HCT116 (cell line): ENCODE measurements at regions not wholly inside any gene's neighbourhood (a gene's known extent, or its start where the extent isn't known, plus 50 kb on each side); places are given as distances from the start of the nearest gene placed in this dataset.

Experiments
- ATAC-seq: fragments of 200-7000 bp; cut with Tn5 transposase; 2 replicates; pipeline ENCODE4 v1.9.1; 2020; ENCODE audit warnings: mild to moderate bottlenecking, moderate library complexity
- BruUV-seq: library from RNA; stranded (reverse); fragments of 400-500 nt; replicated peaks from 2 replicates; lab custom pipeline; 2021; lab: Mats Ljungman, UMichigan
- CTCF ChIA-PET: fragments of 300-600 bp; sonication (Branson Sonifier 250); formaldehyde crosslinking; loops from one replicate; lab custom pipeline; 2021; ENCODE audit warnings: antibody characterized with exemption; lab: Charles Lee
- POLR2A ChIA-PET: fragments of 300-600, 350-600 bp; sonication (Branson Sonifier 250); formaldehyde crosslinking; loops from one replicate; lab custom pipeline; 2021; ENCODE audit warnings: antibody characterized with exemption; lab: Charles Lee
- RAD21 ChIA-PET, 2 experiments: fragments of 300-600 bp; sonication (Branson Sonifier 250); formaldehyde crosslinking; loops; one replicate each; lab custom pipeline; 2023; ENCODE audit warnings: low total read pairs in 2 of 2; ENCODE audit not compliant: uncharacterized antibody in 2 of 2, unreplicated experiment in 2 of 2, low non-redundant PET in 1 of 2; lab: Charles Lee
- DNase-seq: peaks from one replicate; pipeline ENCODE4 v3.0.0-alpha.2; 2010; ENCODE audit warnings: low read depth, low spot score
- H2AFZ ChIP-seq: fragments of 200-600 bp; shearing (Covaris generic), sonication (generic); 2 replicates; pipeline ENCODE4 v1.6.1; 2017; ENCODE audit warnings: low read depth, mixed run types, mixed read lengths, antibody characterized with exemption, low read length; ENCODE audit not compliant: poor library complexity, severe bottlenecking
- H3K27ac ChIP-seq: 2 replicates; pipeline ENCODE4 v1.5.1; 2012; ENCODE audit warnings: low read depth, low read length
- H3K27me3 ChIP-seq: fragments of 200-600 bp; sonication (generic); 2 replicates; pipeline ENCODE4 v1.6.1; 2016; ENCODE audit warnings: mixed run types, low read length, mixed read lengths; ENCODE audit not compliant: insufficient read depth
- H3K36me3 ChIP-seq, 2 experiments: fragments of 200-500 bp in 1 of 2; fragments of 200-600 bp in 1 of 2; sonication (Bioruptor generic) in 1 of 2; sonication (generic) in 1 of 2; 2 replicates each; pipeline versions ENCODE4 v1.5.1 to v1.6.1; 2014 to 2016; ENCODE audit warnings: low read length in 2 of 2, inconsistent platforms in 1 of 2, mixed read lengths in 1 of 2, mixed run types in 1 of 2; ENCODE audit not compliant: insufficient read depth in 2 of 2, control insufficient read depth in 1 of 2
- H3K4me1 ChIP-seq, 2 experiments: fragments of 200-600 bp in 1 of 2; sonication (generic) in 1 of 2; 2 replicates each; pipeline versions ENCODE4 v1.5.1 to v1.6.1; 2012 to 2017; ENCODE audit warnings: low read length in 2 of 2, inconsistent platforms in 1 of 2, mild to moderate bottlenecking in 1 of 2, mixed read lengths in 1 of 2, mixed run types in 1 of 2, moderate library complexity in 1 of 2; ENCODE audit not compliant: insufficient read depth in 2 of 2, control insufficient read depth in 1 of 2
- H3K4me2 ChIP-seq: fragments of 200-600 bp; sonication (generic); 2 replicates; pipeline ENCODE4 v1.6.1; 2017; ENCODE audit warnings: mixed run types, low read length, mixed read lengths
- H3K4me3 ChIP-seq, 2 experiments: fragments of 200-600 bp in 1 of 2; sonication (generic) in 1 of 2; replicated peaks in 1 of 2; 2 replicates each; pipeline ENCODE4 v1.5.1; 2011 to 2016; ENCODE audit warnings: low read length in 2 of 2, control low read depth in 1 of 2, low read depth in 1 of 2, mild to moderate bottlenecking in 1 of 2, mixed read lengths in 1 of 2, mixed run types in 1 of 2
- H3K79me2 ChIP-seq: fragments of 200-600 bp; sonication (generic); 2 replicates; pipeline ENCODE4 v1.6.1; 2017; ENCODE audit warnings: mild to moderate bottlenecking, mixed run types, low read length, moderate library complexity, mixed read lengths; ENCODE audit not compliant: insufficient read depth
- H3K9ac ChIP-seq: fragments of 200-600 bp; sonication (generic); 2 replicates; pipeline ENCODE4 v1.6.1; 2016; ENCODE audit warnings: low read length, mixed read lengths
- H3K9me2 ChIP-seq: fragments of 200-600 bp; sonication (generic), shearing (Covaris generic); 2 replicates; pipeline ENCODE4 v1.6.1; 2017; ENCODE audit warnings: mixed run types, mild to moderate bottlenecking, moderate library complexity; ENCODE audit not compliant: insufficient read depth
- H3K9me3 ChIP-seq, 2 experiments: fragments of 200-500 bp in 1 of 2; fragments of 200-600 bp in 1 of 2; sonication (Bioruptor generic) in 1 of 2; sonication (generic) in 1 of 2; 2 replicates each; pipeline ENCODE4 v1.6.1; 2014 to 2017; ENCODE audit warnings: low read length in 2 of 2, mixed read lengths in 2 of 2, inconsistent platforms in 1 of 2, low read depth in 1 of 2, mild to moderate bottlenecking in 1 of 2, mixed run types in 1 of 2, moderate library complexity in 1 of 2; ENCODE audit not compliant: control insufficient read depth in 1 of 2, insufficient read depth in 1 of 2
- H4K20me1 ChIP-seq: fragments of 200-600 bp; sonication (generic), shearing (Covaris generic); 2 replicates; pipeline ENCODE4 v1.6.1; 2017; ENCODE audit warnings: mixed run types, mild to moderate bottlenecking, moderate library complexity; ENCODE audit not compliant: insufficient read depth
- ATF3 ChIP-seq: IDR thresholded peaks from 2 replicates; pipeline ENCODE4 v1.6.1; 2012
- CEBPB ChIP-seq: IDR thresholded peaks from 2 replicates; pipeline ENCODE4 v1.6.1; 2012; ENCODE audit warnings: low read depth
- EGR1 ChIP-seq: IDR thresholded peaks from 2 replicates; pipeline ENCODE4 v1.6.1; 2012; ENCODE audit warnings: low read depth
- ELF1 ChIP-seq: IDR thresholded peaks from 2 replicates; pipeline ENCODE4 v1.6.1; 2012; ENCODE audit warnings: low read depth, borderline replicate concordance
- EZH2 ChIP-seq: fragments of 200-600 bp; sonication (generic); IDR thresholded peaks from 2 replicates; pipeline ENCODE4 v1.6.1; 2017; ENCODE audit warnings: antibody characterized with exemption, mixed run types
- FOSL1 ChIP-seq: IDR thresholded peaks from 2 replicates; pipeline ENCODE4 v1.6.1; 2012; ENCODE audit warnings: low read depth
- JUND ChIP-seq: IDR thresholded peaks from 2 replicates; pipeline ENCODE4 v1.6.1; 2012
- MAX ChIP-seq: IDR thresholded peaks from 2 replicates; pipeline ENCODE4 v1.6.1; 2012
- POLR2A ChIP-seq: IDR thresholded peaks from 2 replicates; pipeline ENCODE4 v1.7.0; 2011; ENCODE audit warnings: borderline replicate concordance; ENCODE audit not compliant: insufficient read depth, insufficient read length; ENCODE audit errors: extremely low read depth
- POLR2AphosphoS5 ChIP-seq: IDR thresholded peaks from 2 replicates; pipeline ENCODE4 v1.6.1; 2011; ENCODE audit warnings: mild to moderate bottlenecking, low read depth, low read length, moderate library complexity
- RAD21 ChIP-seq: IDR thresholded peaks from 2 replicates; pipeline ENCODE4 v1.6.1; 2012; ENCODE audit warnings: low read depth, mild to moderate bottlenecking
- SIN3A ChIP-seq: IDR thresholded peaks from 2 replicates; pipeline ENCODE4 v1.6.1; 2012; ENCODE audit warnings: low read depth
- SP1 ChIP-seq: IDR thresholded peaks from 2 replicates; pipeline ENCODE4 v1.6.1; 2012; ENCODE audit warnings: low read depth
- ZBTB33 ChIP-seq: IDR thresholded peaks from 2 replicates; pipeline ENCODE4 v1.6.1; 2011; ENCODE audit warnings: mild to moderate bottlenecking, low read length, moderate library complexity; ENCODE audit not compliant: insufficient replicate concordance; ENCODE audit errors: extremely low read depth
- ZFX ChIP-seq: fragments of 450-650 bp; IDR thresholded peaks from 2 replicates; pipeline ENCODE4 v1.6.1; 2017
- ZNF274 ChIP-seq: fragments of 200-500 bp; sonication (Bioruptor generic); IDR thresholded peaks from 2 replicates; pipeline ENCODE4 v1.6.1; 2014; ENCODE audit warnings: mild to moderate bottlenecking, low read depth, low read length, inconsistent platforms
- intact Hi-C: fragments of 100-400 bp; cut with micrococcal nuclease; formaldehyde crosslinking; loops from 2 replicates; pipeline ENCODE4 v1.10.0; 2022

- no peak for DNase-seq
- ChIA-PET CTCF (no interaction called here), RAD21 (no interaction called here), POLR2A (no interaction called here)
- TF ChIP-seq MAX, result no peak
- no peak for TF ChIP-seq ZBTB33
- no peak for TF ChIP-seq POLR2AphosphoS5
- TF ChIP-seq EZH2, result no peak
- TF ChIP-seq POLR2A, result no peak
- Histone ChIP-seq H3K4me2 (no peak overlapping the region), H3K27me3 (no peaks in the 10 kb centered on the region; the same call in 1 of the 2 replicates), H3K36me3 (no peaks in the 10 kb centered on the region), H3K9me3 (no peaks in the 10 kb centered on the region), H3K9me2 (no peaks in the 10 kb centered on the region), H2AFZ (no peak overlapping the region), H3K4me1 (no peaks in the 10 kb centered on the region), H3K27ac (no peak overlapping the region), H4K20me1 (no peaks in the 10 kb centered on the region), H3K79me2 (no peaks in the 10 kb centered on the region), H3K4me3 (no peak overlapping the region), H3K9ac (no peak overlapping the region)
- no peak for ATAC-seq
- BruUV-seq, result no TSS peak
- intact Hi-C loops, result no loop called here
Measured at GRCh38 chr5:171705830-171706468, 79.7 kb upstream of the SMIM23 start.

GRCh38 chr5:171706736-171707441 lies 78.7 kb upstream of the SMIM23 start:
- intact Hi-C loops, result no loop called here
- DNase-seq (no peak), ATAC-seq (no peak)
- ChIA-PET POLR2A (no interaction called here), RAD21 (no interaction called here), CTCF (no interaction called here)
- H3K9me3 ChIP-seq, result no peaks in the 10 kb centered on the region
- H3K9me2 ChIP-seq, result no peaks in the 10 kb centered on the region
- H3K4me3 ChIP-seq, result no peak overlapping the region
- no peaks in the 10 kb centered on the region for H3K79me2 ChIP-seq
- H2AFZ ChIP-seq, result no peak overlapping the region
- no peaks in the 10 kb centered on the region for H4K20me1 ChIP-seq
- no peaks in the 10 kb centered on the region for H3K36me3 ChIP-seq
- H3K4me2 ChIP-seq, result no peak overlapping the region
- no peak overlapping the region for H3K27ac ChIP-seq
- H3K9ac ChIP-seq, result no peak overlapping the region
- no TSS peak for BruUV-seq
- H3K27me3 ChIP-seq, result no peaks in the 10 kb centered on the region; the same call in 1 of the 2 replicates
- H3K4me1 ChIP-seq, result no peaks in the 10 kb centered on the region
- no peak for TF ChIP-seq FOSL1
- TF ChIP-seq EGR1, result no peak
- TF ChIP-seq ZBTB33, result no peak
- TF ChIP-seq ELF1, result no peak
- TF ChIP-seq MAX, result no peak
- no peak for TF ChIP-seq JUND
- TF ChIP-seq RAD21, result no peak
- TF ChIP-seq ZNF274, result no peak
- TF ChIP-seq SIN3A, result no peak
- no peak for TF ChIP-seq ATF3
- no peak for TF ChIP-seq EZH2
- TF ChIP-seq ZFX, result no peak
- TF ChIP-seq CEBPB, result no peak
- TF ChIP-seq SP1, result no peak
